GM21367 (cell line): ENCODE measurements at regions not wholly inside any gene's neighbourhood (a gene's known extent, or its start where the extent isn't known, plus 50 kb on each side); places are given as distances from the start of the nearest gene placed in this dataset.
"Not testable (repeated sequence)": the region's sequence is repeated elsewhere in the genome, so short reads cannot be mapped to it uniquely, and the experiment has no call there.

Experiments
- ATAC-seq: cut with Tn5 transposase; IDR thresholded peaks from one replicate; pipeline ENCODE4 v1.9.1; 2021; ENCODE audit not compliant: unreplicated experiment

GRCh38 chr12:107826276-107826675, 51.8 kb downstream of the ASCL4 start:
- ATAC-seq, result no peak

DNA sequence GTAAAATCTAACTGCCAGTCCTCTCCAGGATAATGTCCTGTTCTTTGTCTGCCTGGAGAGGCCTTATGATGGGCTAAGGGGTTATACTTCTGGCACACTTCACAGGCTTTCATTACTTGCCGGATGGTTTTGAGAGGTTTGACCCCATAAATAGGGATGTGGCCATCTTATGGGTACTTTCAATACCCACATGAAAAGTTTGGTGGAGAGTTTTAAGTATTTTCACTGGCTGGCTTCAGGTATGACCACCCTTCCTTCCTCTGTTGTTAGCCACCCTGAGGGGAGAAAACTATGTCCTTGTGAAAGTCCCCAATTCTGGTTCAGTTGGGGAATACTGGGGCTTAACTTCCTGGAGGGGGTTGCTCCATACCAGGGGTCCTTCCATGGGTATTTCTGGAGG, 54.8 kb downstream of the ASCL4 start:
- no peak for ATAC-seq

DNA sequence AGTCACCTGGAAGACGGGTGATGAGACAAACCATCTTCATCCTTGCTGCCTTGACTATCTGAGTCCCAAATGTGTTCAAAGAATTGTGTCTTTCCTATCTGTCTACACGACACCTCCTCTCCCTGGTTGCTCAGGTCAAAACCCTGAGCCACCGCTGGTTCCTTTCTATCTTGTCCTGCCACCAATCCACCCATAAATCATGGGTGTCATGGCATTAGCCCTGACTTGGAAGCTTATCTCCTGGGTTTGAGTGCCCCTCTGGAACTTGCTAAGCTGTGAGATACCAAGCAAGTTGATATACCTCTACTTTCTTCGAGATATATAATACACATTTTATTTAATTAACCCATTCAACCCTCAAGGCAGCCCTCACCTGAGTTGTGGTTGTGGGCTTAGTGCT, 57.9 kb downstream of the ASCL4 start:
- ATAC-seq, result no peak

- no peak for ATAC-seq
These were observed 65.7 kb downstream of the ASCL4 start for GRCh38 chr12:107840186-107840585.

DNA sequence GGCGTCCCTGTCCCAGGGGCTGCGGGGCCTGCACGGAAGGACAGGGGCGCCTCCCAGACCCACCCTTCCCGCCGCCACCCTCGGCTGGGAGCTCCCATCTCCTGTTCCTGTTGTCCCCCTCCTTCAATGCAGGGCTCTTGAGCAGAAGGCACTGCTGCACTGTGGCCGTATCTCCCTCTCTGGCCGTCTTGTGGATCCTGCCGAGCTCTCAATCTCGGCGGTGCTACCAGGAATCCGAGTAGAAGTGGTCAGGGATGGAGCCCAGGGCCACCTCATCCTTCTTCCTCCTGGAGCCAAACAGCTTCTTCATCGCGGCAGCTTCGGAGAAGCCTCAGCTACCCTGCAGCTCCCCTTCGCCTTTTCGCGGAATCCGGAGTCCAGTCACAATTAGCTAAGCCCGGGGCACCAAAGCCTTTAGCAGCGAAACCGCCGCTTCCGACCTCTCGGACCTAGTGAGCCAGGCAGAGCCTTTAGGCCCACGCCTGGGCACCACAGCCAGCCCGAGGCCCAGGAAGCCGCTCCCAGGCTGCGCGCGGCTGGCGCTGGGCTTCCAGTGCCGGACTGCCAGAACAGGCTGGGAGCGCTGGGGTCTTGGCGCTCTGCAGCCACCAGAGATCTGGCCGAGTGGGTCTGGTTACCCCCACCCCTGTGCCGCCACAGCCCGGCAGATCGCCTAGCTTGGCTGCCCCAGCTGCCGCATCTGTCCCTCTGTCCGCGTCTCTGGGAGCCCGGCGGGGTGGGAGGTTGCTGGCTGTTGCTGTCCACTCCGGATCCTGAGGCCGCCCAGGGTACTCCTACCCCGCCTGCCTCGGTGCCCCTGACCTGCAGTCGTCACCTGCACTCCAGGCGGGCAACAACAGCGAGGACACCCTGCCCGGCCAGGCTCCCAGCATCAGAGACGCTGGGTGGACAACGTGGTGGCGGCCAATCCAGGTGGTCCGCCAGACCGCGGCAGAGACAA, 69.1 kb downstream of the ASCL4 start:
- no peak for ATAC-seq

DNA sequence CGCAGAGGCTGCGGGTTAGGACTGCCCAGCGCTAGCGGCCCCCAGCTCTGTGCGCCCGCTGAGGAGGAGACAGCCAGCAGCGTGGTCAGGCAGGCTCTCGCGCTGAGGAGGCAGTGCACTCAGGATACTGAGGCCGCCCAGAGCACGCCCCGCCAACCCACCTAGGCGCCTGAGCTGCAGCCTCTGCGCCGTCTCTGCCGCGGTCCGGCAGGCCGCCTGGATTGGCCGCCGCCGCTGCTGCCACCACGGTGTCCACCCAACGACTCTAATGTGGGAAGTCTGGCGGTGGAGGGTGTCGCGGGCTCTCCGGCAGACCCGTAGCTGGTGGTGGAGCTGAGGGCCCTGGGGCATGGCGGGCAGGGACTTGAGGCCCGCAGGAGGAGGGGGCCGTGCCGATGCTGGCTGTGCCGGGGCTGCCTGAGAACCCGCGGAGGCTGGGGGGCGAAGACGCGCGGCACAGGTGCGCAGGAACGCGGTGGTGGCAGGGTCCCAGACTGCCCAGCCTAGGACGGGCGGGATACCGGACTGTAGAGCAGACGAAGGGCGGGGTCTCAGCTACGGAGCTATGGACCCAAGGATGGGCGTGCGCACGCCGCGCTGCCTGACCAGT, 69.9 kb downstream of the ASCL4 start:
- no peak for ATAC-seq

DNA sequence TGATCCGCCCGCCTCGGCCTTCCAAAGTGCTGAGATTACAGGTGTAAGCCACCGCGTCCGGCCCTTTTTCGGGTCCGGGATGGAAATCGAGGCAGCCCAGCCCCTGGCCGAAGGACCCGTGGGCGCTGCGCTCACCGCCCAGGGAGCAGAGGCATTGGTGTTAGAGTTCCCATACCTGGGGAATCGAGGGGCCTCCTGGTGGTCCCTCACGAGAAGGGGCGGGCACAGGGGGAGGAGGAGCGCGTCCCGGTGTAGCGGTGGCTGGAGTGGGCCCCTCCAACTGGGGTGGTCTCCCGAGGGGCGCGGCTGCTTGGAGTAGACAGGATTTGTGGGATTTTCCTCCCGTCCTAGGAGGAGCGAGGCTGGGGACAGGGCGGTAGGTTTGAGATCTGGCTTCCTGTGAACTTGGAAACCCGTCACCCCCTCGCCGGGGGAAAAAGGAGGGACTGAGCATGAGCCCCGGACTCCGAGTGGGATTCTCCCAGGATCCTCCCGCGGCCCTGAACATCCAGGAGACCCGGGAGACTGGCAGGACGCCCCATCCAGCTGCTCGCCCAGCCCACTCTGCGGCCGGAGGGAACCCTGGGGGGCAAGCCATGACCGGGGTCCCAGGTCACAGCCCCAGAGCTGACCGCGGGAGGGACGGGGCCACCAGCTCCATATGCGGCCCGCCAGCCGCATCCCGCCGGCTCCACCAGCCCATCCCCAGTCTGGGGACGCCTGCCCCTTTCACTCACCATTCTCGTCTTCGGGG, 70.9 kb downstream of the ASCL4 start:
- ATAC-seq, result no peak

GRCh38 chr12:107845980-107846659, 71.6 kb downstream of the ASCL4 start:
- no peak for ATAC-seq

DNA sequence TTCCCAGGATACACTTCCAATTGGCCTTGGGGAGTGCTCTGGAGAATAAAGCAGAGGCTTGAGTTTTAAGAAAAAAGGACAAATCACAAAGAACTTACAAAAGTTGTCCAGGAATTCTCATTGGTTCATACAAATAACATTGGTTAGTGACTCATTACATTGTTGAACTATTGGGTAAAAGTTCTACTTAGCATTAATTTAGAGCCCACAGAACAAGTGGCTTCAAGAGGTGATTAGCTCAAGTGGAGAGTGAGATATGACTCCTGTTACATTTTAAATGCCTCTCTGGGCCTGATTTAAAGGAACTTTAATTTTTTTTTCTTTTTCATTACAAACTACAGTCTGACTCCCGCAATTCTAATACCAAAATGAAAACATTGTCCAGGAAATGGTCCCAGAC, 72.9 kb downstream of the ASCL4 start:
- ATAC-seq, result no peak

GRCh38 chr12:107847830-107848229, 73.3 kb downstream of the ASCL4 start:
- no peak for ATAC-seq

GRCh38 chr12:107853479-107853878, 79.0 kb downstream of the ASCL4 start:
- ATAC-seq, result no peak

DNA sequence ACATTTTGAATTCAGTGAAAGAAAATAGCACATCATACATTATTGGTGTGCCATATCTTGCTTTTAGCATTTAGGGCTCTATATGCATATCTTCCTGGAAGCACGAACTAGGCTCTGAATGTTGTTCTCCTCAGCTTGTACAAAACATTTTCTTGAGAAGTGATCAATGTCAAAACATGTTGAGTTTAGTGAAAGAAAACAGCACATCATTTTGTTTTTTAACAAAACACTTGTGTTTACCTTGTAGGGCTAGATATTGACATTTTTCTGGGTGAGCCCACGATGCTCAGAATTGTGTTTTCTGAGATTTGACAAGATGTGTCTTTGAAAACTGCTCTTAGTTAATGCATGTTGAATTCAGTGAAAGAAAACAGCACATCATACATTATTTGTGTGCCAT, 81.0 kb downstream of the ASCL4 start:
- ATAC-seq, result no peak

DNA sequence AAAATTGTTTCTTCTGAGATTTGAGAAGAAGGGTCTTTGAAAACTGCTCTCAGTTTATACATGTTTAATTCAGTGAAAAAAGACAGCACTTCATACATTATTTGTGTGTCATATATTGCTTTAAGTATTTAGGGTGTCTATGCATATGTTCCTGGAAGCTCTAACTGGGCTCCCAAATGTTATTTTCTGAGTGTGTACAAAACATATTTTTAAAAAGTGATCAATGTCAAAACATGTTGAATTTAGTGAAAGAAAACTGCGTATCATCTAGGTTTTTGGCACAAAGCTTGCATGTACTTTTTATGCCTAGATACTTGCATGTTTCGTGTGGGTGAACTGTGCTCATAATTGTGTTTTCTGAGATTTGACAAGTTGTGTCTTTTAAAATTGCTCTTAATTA, 81.6 kb downstream of the ASCL4 start:
- no peak for ATAC-seq

DNA sequence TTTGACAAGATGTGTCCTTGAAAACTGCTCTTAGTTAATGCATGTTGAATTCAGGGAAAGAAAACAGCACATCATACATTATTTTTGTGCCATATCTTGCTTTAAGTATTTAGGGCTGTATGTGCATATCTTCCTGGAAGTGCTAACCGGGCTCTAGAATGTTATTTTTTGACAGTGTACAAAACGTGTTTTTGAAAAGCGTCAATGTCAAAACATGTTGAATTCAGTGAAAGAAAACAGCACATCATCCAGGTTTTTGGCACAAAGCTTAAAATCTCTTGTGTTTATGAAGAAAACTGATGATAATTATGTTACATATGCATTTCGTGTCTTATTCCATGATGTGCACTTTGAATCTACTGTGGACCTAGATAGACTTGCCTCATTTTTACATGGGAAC, 82.7 kb downstream of the ASCL4 start:
- no peak for ATAC-seq

GRCh38 chr12:107859367-107859766, 84.9 kb downstream of the ASCL4 start:
- no peak for ATAC-seq

DNA sequence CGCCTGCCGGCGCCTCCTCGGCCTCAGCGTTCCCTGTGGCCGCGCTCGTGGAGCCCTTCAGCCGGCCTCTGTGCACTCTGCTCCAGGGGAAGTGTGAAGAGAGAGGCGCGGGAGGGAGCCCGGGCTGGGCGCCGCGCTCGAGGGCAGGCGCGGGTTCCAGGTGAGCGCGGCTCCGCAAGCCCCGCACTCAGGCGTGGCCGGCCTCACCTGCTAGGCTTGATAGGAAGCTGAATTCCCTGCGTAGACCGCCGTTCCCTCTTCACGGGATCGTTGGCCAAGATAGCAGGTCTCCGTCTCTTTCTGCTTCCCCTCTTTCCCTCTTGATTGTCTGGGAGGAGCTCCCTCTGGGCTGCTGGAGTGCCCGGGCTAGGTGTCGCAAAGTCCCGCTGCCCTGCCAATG, 89.7 kb downstream of the ASCL4 start:
- no peak for ATAC-seq

GRCh38 chr12:107864727-107865126, 90.2 kb downstream of the ASCL4 start:
- ATAC-seq, result not testable (repeated sequence)

DNA sequence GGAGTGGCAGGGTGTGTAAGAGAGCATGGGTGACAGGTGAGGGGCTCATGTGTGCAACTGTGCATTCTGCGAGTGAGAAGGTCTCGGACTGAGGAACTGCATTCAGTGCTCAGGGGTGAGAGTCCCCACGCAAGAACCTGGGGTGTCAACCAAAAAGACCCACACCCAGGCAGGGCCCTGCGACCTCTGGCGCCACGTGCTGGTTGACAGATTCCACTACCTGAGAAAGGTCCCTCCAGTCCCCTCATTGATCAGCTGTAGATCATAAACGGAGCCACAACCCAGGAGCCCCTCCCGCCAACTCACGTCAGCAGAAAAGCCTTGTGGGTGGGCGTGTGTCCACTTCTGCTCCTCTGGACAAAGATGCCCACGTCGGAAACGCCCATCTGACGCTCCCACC, 98.7 kb downstream of the ASCL4 start:
- no peak for ATAC-seq

DNA sequence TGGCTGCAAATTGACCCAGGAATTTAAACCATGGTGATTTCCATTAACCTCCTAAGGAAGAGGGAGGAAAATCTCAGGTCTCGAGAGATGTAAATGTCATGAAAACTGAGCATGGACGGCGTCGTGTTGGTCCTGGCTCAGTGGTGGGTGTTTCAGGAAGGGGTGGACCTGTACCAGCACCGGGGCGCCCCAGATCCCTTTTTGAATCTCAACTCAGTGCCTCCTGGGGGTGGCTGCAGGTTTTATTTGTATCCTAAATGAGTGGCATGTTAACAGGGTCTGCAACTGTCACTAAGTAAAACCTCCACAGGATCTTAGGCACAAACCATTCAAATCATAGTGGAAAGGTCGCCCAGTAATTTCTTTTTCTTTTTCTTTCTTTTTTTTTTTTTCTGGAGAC, 101.3 kb downstream of the ASCL4 start:
- ATAC-seq, result no peak

- ATAC-seq, result no peak
These were observed 110.5 kb downstream of the ASCL4 start for GRCh38 chr12:107884769-107885694.
